CD14-positive monocyte (primary cell): ENCODE measurements at regions not wholly inside any gene's neighbourhood (a gene's known extent, or its start where the extent isn't known, plus 50 kb on each side); places are given as distances from the start of the nearest gene placed in this dataset.

Experiments
- DNase-seq, 3 donors: peaks; one replicate each; pipeline ENCODE4 v3.0.0-alpha.2; 2011 to 2022
- H2AFZ ChIP-seq: 2 replicates; pipeline ENCODE4 v1.6.0; 2012; ENCODE audit warnings: mild to moderate bottlenecking, low read depth, low read length, inconsistent platforms; ENCODE audit not compliant: insufficient read depth, poor library complexity, severe bottlenecking
- H3K27ac ChIP-seq, 2 donors: 1 replicate in 1 of 2; 2 replicates in 1 of 2; pipeline ENCODE4 v1.5.1; 2012 to 2013; ENCODE audit warnings: low read length in 2 of 2, control low read depth in 1 of 2, inconsistent platforms in 1 of 2, low read depth in 1 of 2, mild to moderate bottlenecking in 1 of 2
- H3K27me3 ChIP-seq, 2 donors: one replicate each; pipeline versions ENCODE4 v1.6.0 to v1.6.1; 2011 to 2013; ENCODE audit warnings: low read length in 2 of 2; ENCODE audit not compliant: control insufficient read depth in 2 of 2, insufficient read depth in 2 of 2
- H3K36me3 ChIP-seq, 2 donors: replicated peaks in 1 of 2; 1 replicate in 1 of 2; 2 replicates in 1 of 2; pipeline versions ENCODE4 v1.5.1 to v1.6.1; 2012 to 2013; ENCODE audit warnings: low read length in 2 of 2, control low read depth in 1 of 2, inconsistent platforms in 1 of 2, mild to moderate bottlenecking in 1 of 2; ENCODE audit not compliant: insufficient read depth in 2 of 2, control insufficient read depth in 1 of 2
- H3K4me1 ChIP-seq, 2 donors: 1 replicate in 1 of 2; 2 replicates in 1 of 2; pipeline versions ENCODE4 v1.5.1 to v1.6.1; 2012 to 2013; ENCODE audit warnings: low read length in 2 of 2, control low read depth in 1 of 2, inconsistent platforms in 1 of 2, mild to moderate bottlenecking in 1 of 2, moderate library complexity in 1 of 2; ENCODE audit not compliant: insufficient read depth in 2 of 2, control insufficient read depth in 1 of 2
- H3K4me2 ChIP-seq: replicated peaks from 2 replicates; pipeline ENCODE3; 2012; ENCODE audit warnings: low read length, moderate library complexity, mild to moderate bottlenecking; ENCODE audit not compliant: poor library complexity, severe bottlenecking; ENCODE audit errors: extremely low read depth
- H3K4me3 ChIP-seq, 3 experiments: fragments of 200-600 bp in 1 of 3; sonication (generic) in 1 of 3; replicated peaks in 1 of 3; 1 replicate in 2 of 3; 2 replicates in 1 of 3; pipeline ENCODE4 v1.5.1; 2011 to 2013; ENCODE audit warnings: low read length in 3 of 3, mild to moderate bottlenecking in 3 of 3, control low read depth in 2 of 3, low read depth in 2 of 3, inconsistent platforms in 1 of 3, moderate library complexity in 1 of 3
- H3K79me2 ChIP-seq: 2 replicates; pipeline ENCODE4 v1.6.0; 2012; ENCODE audit warnings: mild to moderate bottlenecking, control low read depth, inconsistent platforms, low read length, moderate library complexity; ENCODE audit not compliant: insufficient read depth
- H3K9ac ChIP-seq: 2 replicates; pipeline ENCODE4 v1.6.0; 2017; ENCODE audit warnings: low read length, mild to moderate bottlenecking; ENCODE audit not compliant: insufficient read depth, poor library complexity, severe bottlenecking
- H3K9me3 ChIP-seq, 2 donors: replicated peaks in 1 of 2; 1 replicate in 1 of 2; 2 replicates in 1 of 2; pipeline versions ENCODE4 v1.5.1 to v1.6.1; 2012 to 2013; ENCODE audit warnings: low read length in 2 of 2, control low read depth in 1 of 2; ENCODE audit not compliant: control insufficient read depth in 1 of 2, insufficient read depth in 1 of 2
- H4K20me1 ChIP-seq: 2 replicates; pipeline ENCODE4 v1.6.0; 2012; ENCODE audit warnings: mild to moderate bottlenecking, low read length, control low read depth, moderate library complexity; ENCODE audit not compliant: insufficient read depth
- H3K27ac Mint-ChIP-seq, 7 donors: one replicate each; pipeline ENCODE4 v1.8.0; 2020; ENCODE audit warnings: mild to moderate bottlenecking in 7 of 7, mixed read lengths in 7 of 7, moderate library complexity in 6 of 7, inconsistent platforms in 2 of 7
- H3K27me3 Mint-ChIP-seq, 3 donors: one replicate each; pipeline ENCODE4 v1.8.0; 2021 to 2022; ENCODE audit warnings: low read depth in 3 of 3, mild to moderate bottlenecking in 3 of 3, mixed read lengths in 3 of 3, moderate library complexity in 3 of 3, inconsistent platforms in 1 of 3
- H3K36me3 Mint-ChIP-seq, 2 donors: one replicate each; pipeline ENCODE4 v1.8.0; 2020; ENCODE audit warnings: mixed read lengths in 2 of 2, inconsistent platforms in 1 of 2, mild to moderate bottlenecking in 1 of 2
- H3K4me1 Mint-ChIP-seq: one replicate; pipeline ENCODE4 v1.8.0; 2020; ENCODE audit warnings: mild to moderate bottlenecking, mixed read lengths
- H3K4me3 Mint-ChIP-seq, 2 donors: one replicate each; pipeline ENCODE4 v1.8.0; 2020; ENCODE audit warnings: mild to moderate bottlenecking in 2 of 2, mixed read lengths in 2 of 2, moderate library complexity in 1 of 2
- H3K9me3 Mint-ChIP-seq, 7 donors: one replicate each; pipeline ENCODE4 v1.8.0; 2020 to 2022; ENCODE audit warnings: mixed read lengths in 7 of 7, mild to moderate bottlenecking in 6 of 7, moderate library complexity in 6 of 7, inconsistent platforms in 2 of 7
- CTCF ChIP-seq: fragments of 200-600 bp; IDR thresholded peaks from one replicate; pipeline ENCODE4 v1.8.0; 2022; ENCODE audit warnings: antibody characterized with exemption, mild to moderate bottlenecking
- WGBS: methylation state at CpG from one replicate; pipeline ENCODE4 v1.1.5; 2013; ENCODE audit warnings: missing lambda C conversion rate; ENCODE audit not compliant: insufficient coverage; 5-methylcytosine and 5-hydroxymethylcytosine counted together
- intact Hi-C, 2 donors: fragments of 100-400 bp; cut with micrococcal nuclease; formaldehyde crosslinking; loops; one replicate each; pipeline versions ENCODE4 v1.15.0 to v1.15.1; 2023

GRCh38 chr2:2787301-2787907 is 456.3 kb upstream of the MYT1L start:
- H3K27ac ChIP-seq: no peak overlapping the region
- Mint-ChIP-seq H3K4me1 (no peaks in the 10 kb centered on the region), H3K9me3 (peaks cover 0 to 11% (median 6%) of the 10 kb centered on the region in 7 donors), H3K4me3 (no peak overlapping the region), H3K27ac (no peak overlapping the region), H3K36me3 (no peaks in the 10 kb centered on the region), H3K27me3 (peaks cover 0 to 8% (median 2%) of the 10 kb centered on the region in 3 donors)
- no peak for TF ChIP-seq CTCF
- no peaks in the 10 kb centered on the region for H3K4me1 ChIP-seq
- H3K4me2 ChIP-seq: no peak overlapping the region
- no peaks in the 10 kb centered on the region for H3K27me3 ChIP-seq
- no peak overlapping the region for H3K4me3 ChIP-seq
- H4K20me1 ChIP-seq: no peaks in the 10 kb centered on the region
- no peaks in the 10 kb centered on the region for H3K79me2 ChIP-seq
- no peak for DNase-seq
- H2AFZ ChIP-seq: no peak overlapping the region
- intact Hi-C loops: no loop called here
- no peak overlapping the region for H3K9ac ChIP-seq
- no peaks in the 10 kb centered on the region for H3K9me3 ChIP-seq
- 89% methylated on average over 18 of the region's 19 CpGs for WGBS
- H3K36me3 ChIP-seq: no peaks in the 10 kb centered on the region

GRCh38 chr2:2782007-2782406 is 450.9 kb upstream of the MYT1L start:
- Histone ChIP-seq H3K27ac (no peak overlapping the region), H3K4me1 (no peaks in the 10 kb centered on the region), H3K9ac (no peak overlapping the region), H3K27me3 (no peaks in the 10 kb centered on the region), H3K36me3 (no peaks in the 10 kb centered on the region), H3K9me3 (peaks cover 5 to 23% of the 10 kb centered on the region in 2 donors), H3K79me2 (no peaks in the 10 kb centered on the region), H4K20me1 (no peaks in the 10 kb centered on the region), H2AFZ (no peak overlapping the region), H3K4me2 (no peak overlapping the region), H3K4me3 (no peak overlapping the region)
- DNase-seq: no peak
- Mint-ChIP-seq H3K27ac (no peak overlapping the region), H3K9me3 (peaks cover 16 to 29% (median 25%) of the 10 kb centered on the region in 7 donors), H3K4me1 (no peaks in the 10 kb centered on the region), H3K36me3 (no peaks in the 10 kb centered on the region), H3K27me3 (peaks cover 0 to 5% (median 0%) of the 10 kb centered on the region in 3 donors), H3K4me3 (no peak overlapping the region)
- 96% methylated on average over 7 of the region's 9 CpGs for WGBS
- intact Hi-C loops: no loop called here
- no peak for TF ChIP-seq CTCF
